Endothelial cell of umbilical vein (primary cell): ENCODE measurements at regions not wholly inside any gene's neighbourhood (a gene's known extent, or its start where the extent isn't known, plus 50 kb on each side); places are given as distances from the start of the nearest gene placed in this dataset.

Experiments used
- EZH2 ChIP-seq: IDR thresholded peaks from 2 replicates; pipeline ENCODE4 v1.6.1; 2012; ENCODE audit warnings: borderline replicate concordance, low read depth, mild to moderate bottlenecking, moderate library complexity, low read length, inconsistent platforms; ENCODE audit not compliant: severe bottlenecking
- FOS ChIP-seq: IDR thresholded peaks from 2 replicates; pipeline ENCODE4 v1.6.1; 2011; ENCODE audit warnings: mild to moderate bottlenecking, low read length, moderate library complexity, borderline replicate concordance; ENCODE audit not compliant: insufficient read depth
- POLR2A ChIP-seq: IDR thresholded peaks from 2 replicates; pipeline ENCODE4 v1.6.1; 2012; ENCODE audit warnings: low read depth, mild to moderate bottlenecking, control low read depth, low read length
- TF ChIP-seq, protein P1 (sequence below), 2 donors: IDR thresholded peaks; 1 replicate in 1 of 2; 2 replicates in 1 of 2; pipeline ENCODE4 v1.5.1; 2011; ENCODE audit warnings: low read length in 2 of 2, mild to moderate bottlenecking in 2 of 2, moderate library complexity in 2 of 2, control low read depth in 1 of 2, inconsistent platforms in 1 of 2, low read depth in 1 of 2; ENCODE audit not compliant: insufficient read depth in 1 of 2; ENCODE audit errors: extremely low read depth in 1 of 2

DNA sequence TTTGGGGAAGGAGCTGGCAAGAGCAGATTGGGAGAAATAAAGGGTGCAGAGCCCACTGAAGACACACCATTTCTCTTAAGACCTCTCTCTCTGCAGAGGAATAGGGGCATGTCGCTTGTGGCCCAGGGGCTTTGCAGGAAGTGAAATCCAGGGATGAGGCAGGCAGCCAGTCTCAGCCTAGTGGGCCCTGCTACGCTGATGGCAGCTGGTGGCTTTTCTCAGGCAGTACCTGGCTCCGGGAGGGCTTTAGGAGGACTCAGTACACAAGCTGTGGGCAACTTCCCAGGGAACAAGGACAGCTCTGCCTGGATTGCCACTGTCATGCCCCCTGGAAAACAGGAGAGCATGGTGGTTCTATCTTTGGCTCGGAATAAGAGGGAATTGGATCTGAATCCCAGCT is 76.2 kb upstream of the NEURL1B start:
- TF ChIP-seq, protein P1, sequence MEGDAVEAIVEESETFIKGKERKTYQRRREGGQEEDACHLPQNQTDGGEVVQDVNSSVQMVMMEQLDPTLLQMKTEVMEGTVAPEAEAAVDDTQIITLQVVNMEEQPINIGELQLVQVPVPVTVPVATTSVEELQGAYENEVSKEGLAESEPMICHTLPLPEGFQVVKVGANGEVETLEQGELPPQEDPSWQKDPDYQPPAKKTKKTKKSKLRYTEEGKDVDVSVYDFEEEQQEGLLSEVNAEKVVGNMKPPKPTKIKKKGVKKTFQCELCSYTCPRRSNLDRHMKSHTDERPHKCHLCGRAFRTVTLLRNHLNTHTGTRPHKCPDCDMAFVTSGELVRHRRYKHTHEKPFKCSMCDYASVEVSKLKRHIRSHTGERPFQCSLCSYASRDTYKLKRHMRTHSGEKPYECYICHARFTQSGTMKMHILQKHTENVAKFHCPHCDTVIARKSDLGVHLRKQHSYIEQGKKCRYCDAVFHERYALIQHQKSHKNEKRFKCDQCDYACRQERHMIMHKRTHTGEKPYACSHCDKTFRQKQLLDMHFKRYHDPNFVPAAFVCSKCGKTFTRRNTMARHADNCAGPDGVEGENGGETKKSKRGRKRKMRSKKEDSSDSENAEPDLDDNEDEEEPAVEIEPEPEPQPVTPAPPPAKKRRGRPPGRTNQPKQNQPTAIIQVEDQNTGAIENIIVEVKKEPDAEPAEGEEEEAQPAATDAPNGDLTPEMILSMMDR (IDR thresholded peaks at IDR 0.05; ENCODE audit: extremely low read depth in 1 of 2, insufficient read depth in 1 of 2, low read depth in 1 of 2, low read length in 2 of 2) = no peak
- no peak for TF ChIP-seq EZH2
- TF ChIP-seq POLR2A = no peak
- no peak for TF ChIP-seq FOS
